Breast epithelium (tissue), 4 donors: ENCODE measurements at regions not wholly inside any gene's neighbourhood (a gene's known extent, or its start where the extent isn't known, plus 50 kb on each side); places are given as distances from the start of the nearest gene placed in this dataset.
A peak's percentile ranks its signal among the peaks of the same experiment; 100 is the strongest.

ENCODE experiments used
- DNase-seq, 2 donors: peaks; one replicate each; pipeline ENCODE4 v3.0.0-alpha.2; 2019; ENCODE audit warnings: low spot score in 2 of 2
- H3K27ac ChIP-seq, 2 donors: fragments of 200-600 bp; sonication (generic) in 1 of 2; one replicate each; pipeline ENCODE4 v1.5.1; 2016 to 2019; ENCODE audit warnings: mild to moderate bottlenecking in 1 of 2
- H3K27me3 ChIP-seq, 2 donors: fragments of 200-600 bp; sonication (generic) in 1 of 2; one replicate each; pipeline versions ENCODE4 v1.5.1 to v1.6.0; 2017 to 2019; ENCODE audit warnings: control low read depth in 1 of 2, mild to moderate bottlenecking in 1 of 2
- H3K36me3 ChIP-seq: fragments of 200-600 bp; one replicate; pipeline ENCODE4 v1.5.1; 2019
- H3K4me1 ChIP-seq, 2 donors: fragments of 200-600 bp; sonication (generic); one replicate each; pipeline ENCODE4 v1.5.1; 2016 to 2019; ENCODE audit warnings: control low read depth in 1 of 2
- H3K4me3 ChIP-seq, 3 donors: fragments of 200-600 bp; sonication (generic); 1 replicate in 2 of 3; 2 replicates in 1 of 3; pipeline ENCODE4 v1.5.1; 2016 to 2019; ENCODE audit warnings: mild to moderate bottlenecking in 3 of 3, moderate library complexity in 2 of 3
- H3K9me3 ChIP-seq, 2 donors: fragments of 200-600 bp; sonication (generic) in 1 of 2; one replicate each; pipeline ENCODE4 v1.5.1; 2016 to 2019; ENCODE audit warnings: control low read depth in 1 of 2
- POLR2A ChIP-seq: fragments of 450-650 bp; IDR thresholded peaks from one replicate; pipeline ENCODE4 v1.6.1; 2016; ENCODE audit warnings: antibody characterized with exemption, mild to moderate bottlenecking, moderate library complexity
- POLR2AphosphoS5 ChIP-seq, 3 donors: sonication (generic); formaldehyde crosslinking; IDR thresholded peaks; one replicate each; pipeline ENCODE4 v1.6.1; 2017; ENCODE audit warnings: antibody characterized with exemption in 3 of 3
- intact Hi-C: fragments of 100-400 bp; cut with DNase I; formaldehyde crosslinking; loops from one replicate; pipeline ENCODE4 v1.15.1; 2023; ENCODE audit warnings: low total_unique reads
- TF ChIP-seq, protein P1 (sequence below), 3 donors: fragments of 450-650 bp; IDR thresholded peaks; one replicate each; pipeline ENCODE4 v1.5.1; 2016 to 2017; ENCODE audit warnings: antibody characterized with exemption in 3 of 3, mild to moderate bottlenecking in 3 of 3, moderate library complexity in 3 of 3

GRCh38 chr4:59805176-59805575 lies 1395.0 kb upstream of the ADGRL3 start:
- TF ChIP-seq POLR2A = no peak
- TF ChIP-seq POLR2AphosphoS5 (IDR thresholded peaks at IDR 0.05) = no peak
- TF ChIP-seq, protein P1, sequence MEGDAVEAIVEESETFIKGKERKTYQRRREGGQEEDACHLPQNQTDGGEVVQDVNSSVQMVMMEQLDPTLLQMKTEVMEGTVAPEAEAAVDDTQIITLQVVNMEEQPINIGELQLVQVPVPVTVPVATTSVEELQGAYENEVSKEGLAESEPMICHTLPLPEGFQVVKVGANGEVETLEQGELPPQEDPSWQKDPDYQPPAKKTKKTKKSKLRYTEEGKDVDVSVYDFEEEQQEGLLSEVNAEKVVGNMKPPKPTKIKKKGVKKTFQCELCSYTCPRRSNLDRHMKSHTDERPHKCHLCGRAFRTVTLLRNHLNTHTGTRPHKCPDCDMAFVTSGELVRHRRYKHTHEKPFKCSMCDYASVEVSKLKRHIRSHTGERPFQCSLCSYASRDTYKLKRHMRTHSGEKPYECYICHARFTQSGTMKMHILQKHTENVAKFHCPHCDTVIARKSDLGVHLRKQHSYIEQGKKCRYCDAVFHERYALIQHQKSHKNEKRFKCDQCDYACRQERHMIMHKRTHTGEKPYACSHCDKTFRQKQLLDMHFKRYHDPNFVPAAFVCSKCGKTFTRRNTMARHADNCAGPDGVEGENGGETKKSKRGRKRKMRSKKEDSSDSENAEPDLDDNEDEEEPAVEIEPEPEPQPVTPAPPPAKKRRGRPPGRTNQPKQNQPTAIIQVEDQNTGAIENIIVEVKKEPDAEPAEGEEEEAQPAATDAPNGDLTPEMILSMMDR (IDR thresholded peaks at IDR 0.05) = no peak
- no peaks in the 10 kb centered on the region for H3K36me3 ChIP-seq
- intact Hi-C loops = no loop called here

GRCh38 chr4:59814402-59815010 lies 1385.6 kb upstream of the ADGRL3 start:
- no peaks in the 10 kb centered on the region for H3K9me3 ChIP-seq
- intact Hi-C loops = no loop called here
- H3K4me1 ChIP-seq = no peaks in the 10 kb centered on the region
- H3K27me3 ChIP-seq = no peaks in the 10 kb centered on the region
- no peak for DNase-seq
- no peak overlapping the region for H3K27ac ChIP-seq
- TF ChIP-seq, protein P1 (IDR thresholded peaks at IDR 0.05) = no peak
- TF ChIP-seq POLR2A (no peak), POLR2AphosphoS5 (IDR thresholded peaks at IDR 0.05) (no peak)
- H3K36me3 ChIP-seq = no peaks in the 10 kb centered on the region
- H3K4me3 ChIP-seq = no peak overlapping the region

More at GRCh38 chr4:59805176-59805575, 1395.0 kb upstream of the ADGRL3 start:
- no peak overlapping the region for H3K27ac ChIP-seq
- H3K4me1 ChIP-seq = no peaks in the 10 kb centered on the region
- no peaks in the 10 kb centered on the region for H3K27me3 ChIP-seq
- no peaks in the 10 kb centered on the region for H3K9me3 ChIP-seq
- no peak for DNase-seq
- H3K4me3 ChIP-seq = no peak overlapping the region

DNA sequence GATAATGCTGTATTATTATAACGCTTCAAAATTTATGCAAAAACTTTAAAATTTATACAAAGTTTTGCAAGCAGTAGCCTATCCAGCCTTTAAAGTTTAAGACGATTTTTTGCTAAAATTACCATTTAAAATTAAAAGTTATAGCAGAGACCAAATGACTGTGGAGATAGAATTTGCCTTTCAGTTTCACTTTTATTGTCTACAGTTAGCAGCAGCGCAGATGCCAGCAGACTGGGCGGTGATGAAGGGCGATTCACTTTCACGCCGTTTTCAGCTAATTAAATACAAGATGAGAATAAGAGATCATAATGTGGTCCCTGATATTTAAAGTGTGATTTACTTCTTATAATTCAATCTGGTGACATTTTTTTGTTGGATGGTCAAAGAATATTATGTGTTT lies 1381.5 kb upstream of the ADGRL3 start:
- DNase-seq = no peak
- peak overlapping the region; percentile 17 to 50 (median 26) for H3K4me3 ChIP-seq

DNA sequence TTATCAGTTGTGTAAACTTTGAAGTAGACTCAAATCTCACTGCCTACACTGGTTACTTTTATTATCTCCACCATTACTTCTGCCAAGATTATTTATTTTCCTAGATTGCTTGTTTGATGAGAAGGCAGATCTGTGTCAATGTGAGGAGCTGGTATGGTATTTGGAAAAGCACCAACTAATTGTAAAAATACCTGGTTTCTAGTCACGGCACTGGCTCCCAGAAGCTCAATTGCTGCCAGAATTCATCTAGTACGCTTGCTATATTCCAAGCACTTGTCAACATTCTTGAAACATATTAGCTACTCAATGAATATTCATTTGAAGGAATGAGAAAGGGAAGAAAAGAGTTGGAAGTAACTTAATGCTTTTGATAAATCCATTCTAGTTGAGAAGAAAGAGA lies 1376.8 kb upstream of the ADGRL3 start:
- TF ChIP-seq, protein P1 (IDR thresholded peaks at IDR 0.05) = no peak
- TF ChIP-seq POLR2AphosphoS5 (IDR thresholded peaks at IDR 0.05) (no peak), POLR2A (no peak)

More for the DNA sequence above, 1381.5 kb upstream of the ADGRL3 start:
- no peak for TF ChIP-seq POLR2A
- no peaks in the 10 kb centered on the region for H3K27me3 ChIP-seq
- intact Hi-C loops = no loop called here
- H3K27ac ChIP-seq = no peak overlapping the region
- H3K36me3 ChIP-seq = peaks cover 2% of the 10 kb centered on the region
- no peaks in the 10 kb centered on the region for H3K4me1 ChIP-seq
- no peaks in the 10 kb centered on the region for H3K9me3 ChIP-seq

GRCh38 chr4:59825104-59825503 lies 1375.0 kb upstream of the ADGRL3 start:
- H3K4me3 ChIP-seq = no peak overlapping the region
- peaks cover 2% of the 10 kb centered on the region for H3K36me3 ChIP-seq
- intact Hi-C loops = no loop called here
- no peaks in the 10 kb centered on the region for H3K27me3 ChIP-seq
- DNase-seq = no peak
- no peak overlapping the region for H3K27ac ChIP-seq
- H3K9me3 ChIP-seq = no peaks in the 10 kb centered on the region
- H3K4me1 ChIP-seq = no peaks in the 10 kb centered on the region
- TF ChIP-seq POLR2A (no peak), POLR2AphosphoS5 (IDR thresholded peaks at IDR 0.05) (no peak)
- TF ChIP-seq, protein P1 (IDR thresholded peaks at IDR 0.05) = no peak

More for the DNA sequence above, 1376.8 kb upstream of the ADGRL3 start:
- no peaks in the 10 kb centered on the region for H3K9me3 ChIP-seq
- no peak overlapping the region for H3K4me3 ChIP-seq
- no peaks in the 10 kb centered on the region for H3K4me1 ChIP-seq
- H3K36me3 ChIP-seq = peaks cover 2% of the 10 kb centered on the region
- intact Hi-C loops = no loop called here
- H3K27me3 ChIP-seq = no peaks in the 10 kb centered on the region
- DNase-seq = no peak
- H3K27ac ChIP-seq = no peak overlapping the region

GRCh38 chr4:59831746-59832145 lies 1368.4 kb upstream of the ADGRL3 start:
- intact Hi-C loops = no loop called here
- no peaks in the 10 kb centered on the region for H3K4me1 ChIP-seq
- no peak for TF ChIP-seq POLR2AphosphoS5 (IDR thresholded peaks at IDR 0.05)
- TF ChIP-seq POLR2A = no peak
- TF ChIP-seq, protein P1 (IDR thresholded peaks at IDR 0.05) = no peak
- no peak overlapping the region for H3K4me3 ChIP-seq
- no peak for DNase-seq
- no peaks in the 10 kb centered on the region for H3K36me3 ChIP-seq
- H3K9me3 ChIP-seq = no peaks in the 10 kb centered on the region
- H3K27me3 ChIP-seq = no peaks in the 10 kb centered on the region
- no peak overlapping the region for H3K27ac ChIP-seq
